MM.1S (cell line): ENCODE measurements at regions not wholly inside any gene's neighbourhood (a gene's known extent, or its start where the extent isn't known, plus 50 kb on each side); places are given as distances from the start of the nearest gene placed in this dataset.

Experiments
- EZH2 ChIP-seq: fragments of 300-600 bp; sonication (generic); optimal IDR thresholded peaks from 2 replicates; pipeline ENCODE3; 2017; ENCODE audit warnings: low read depth, mild to moderate bottlenecking, antibody characterized with exemption, low read length, mixed read lengths
- TF ChIP-seq, protein P1 (sequence below): fragments of 300-600 bp; sonication (generic); IDR thresholded peaks from 2 replicates; pipeline ENCODE4 v1.5.1; 2016; ENCODE audit warnings: antibody characterized with exemption, low read length, mixed read lengths

DNA sequence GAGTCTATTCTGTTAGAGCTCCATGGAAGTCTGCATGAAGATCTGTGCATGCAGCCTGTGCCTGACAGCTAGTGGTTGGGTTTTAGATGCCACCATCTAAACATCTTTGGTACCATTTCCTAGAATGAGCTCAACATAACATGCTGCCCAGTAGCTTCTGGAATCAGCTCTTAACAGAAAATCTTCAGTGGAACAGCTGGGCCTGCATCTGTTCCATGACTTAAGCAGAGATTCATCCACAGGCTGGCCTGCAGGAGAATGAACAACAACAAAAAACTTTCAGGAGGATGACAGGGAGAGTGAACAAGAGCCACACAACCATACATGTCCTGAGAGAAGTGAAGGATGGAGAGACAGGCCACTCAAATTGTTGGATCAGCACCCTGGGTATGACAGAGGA, 316.6 kb downstream of the RDH14 start:
- TF ChIP-seq, protein P1, sequence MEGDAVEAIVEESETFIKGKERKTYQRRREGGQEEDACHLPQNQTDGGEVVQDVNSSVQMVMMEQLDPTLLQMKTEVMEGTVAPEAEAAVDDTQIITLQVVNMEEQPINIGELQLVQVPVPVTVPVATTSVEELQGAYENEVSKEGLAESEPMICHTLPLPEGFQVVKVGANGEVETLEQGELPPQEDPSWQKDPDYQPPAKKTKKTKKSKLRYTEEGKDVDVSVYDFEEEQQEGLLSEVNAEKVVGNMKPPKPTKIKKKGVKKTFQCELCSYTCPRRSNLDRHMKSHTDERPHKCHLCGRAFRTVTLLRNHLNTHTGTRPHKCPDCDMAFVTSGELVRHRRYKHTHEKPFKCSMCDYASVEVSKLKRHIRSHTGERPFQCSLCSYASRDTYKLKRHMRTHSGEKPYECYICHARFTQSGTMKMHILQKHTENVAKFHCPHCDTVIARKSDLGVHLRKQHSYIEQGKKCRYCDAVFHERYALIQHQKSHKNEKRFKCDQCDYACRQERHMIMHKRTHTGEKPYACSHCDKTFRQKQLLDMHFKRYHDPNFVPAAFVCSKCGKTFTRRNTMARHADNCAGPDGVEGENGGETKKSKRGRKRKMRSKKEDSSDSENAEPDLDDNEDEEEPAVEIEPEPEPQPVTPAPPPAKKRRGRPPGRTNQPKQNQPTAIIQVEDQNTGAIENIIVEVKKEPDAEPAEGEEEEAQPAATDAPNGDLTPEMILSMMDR = no peak
- no peak for TF ChIP-seq EZH2
